ENCODE measurements at regions not wholly inside any gene's neighbourhood (a gene's known extent, or its start where the extent isn't known, plus 50 kb on each side); places are given as distances from the start of the nearest gene placed in this dataset.
"Not testable (repeated sequence)": the region's sequence is repeated elsewhere in the genome, so short reads cannot be mapped to it uniquely, and the experiment has no call there.

DNA sequence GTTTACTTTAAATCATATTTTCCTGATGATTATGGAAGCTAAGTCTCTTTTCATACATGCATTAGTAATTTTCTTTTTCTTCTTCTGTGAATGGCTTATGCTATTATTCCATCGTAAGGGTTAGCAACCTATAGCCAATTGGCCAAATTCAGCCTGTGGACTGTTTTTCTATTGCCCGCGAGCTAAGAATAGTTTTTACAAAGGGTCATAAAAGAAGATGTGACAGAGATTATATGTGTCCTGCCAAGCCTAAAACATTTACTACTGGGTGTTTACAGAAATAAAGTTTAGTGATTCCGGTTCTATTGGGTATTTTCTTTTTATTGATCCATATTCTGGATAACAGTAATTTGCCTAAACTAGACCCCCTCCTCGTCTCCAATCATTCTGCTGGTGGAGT, 268.8 kb upstream of the DIO3 start:
- no peak for DNase-seq

DNA sequence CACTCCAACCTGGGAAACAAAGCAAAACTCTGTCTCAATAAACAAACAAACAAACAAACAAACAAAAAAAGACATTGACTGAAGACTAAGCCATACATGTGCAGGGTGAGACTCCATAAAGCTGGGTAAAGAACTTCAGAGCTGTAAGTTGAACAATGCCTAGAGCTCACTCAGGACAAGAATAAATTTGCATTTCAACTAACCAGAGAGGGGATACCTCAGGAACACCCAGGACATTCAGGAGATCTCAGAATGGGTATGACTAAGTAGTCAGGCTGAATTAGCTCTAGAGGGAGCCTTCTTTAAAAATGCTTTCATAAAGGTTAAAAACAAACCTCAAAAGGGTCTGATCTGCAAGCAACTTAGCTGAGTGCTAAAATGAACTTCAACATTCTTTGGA, 267.7 kb upstream of the DIO3 start:
- DNase-seq = no peak

DNA sequence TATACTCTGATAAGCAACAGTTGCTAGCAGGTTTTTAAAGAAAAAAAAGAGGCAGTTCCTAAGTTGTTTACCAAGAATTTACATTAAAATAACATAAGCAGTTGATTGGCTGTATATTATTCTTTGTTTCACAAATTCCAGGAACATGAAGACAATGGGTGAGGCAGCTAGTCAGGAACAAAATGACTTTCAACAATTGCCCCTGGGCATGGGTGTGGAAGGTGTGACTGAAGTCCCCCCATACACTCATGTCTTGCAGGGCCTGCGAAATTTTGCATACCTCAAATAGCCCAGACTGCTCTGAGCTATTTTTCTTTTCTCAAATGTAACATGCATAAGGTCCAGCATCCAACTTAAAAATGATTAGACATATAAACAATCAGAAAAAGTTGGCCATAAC, 267.2 kb upstream of the DIO3 start:
- no peak for DNase-seq

DNA sequence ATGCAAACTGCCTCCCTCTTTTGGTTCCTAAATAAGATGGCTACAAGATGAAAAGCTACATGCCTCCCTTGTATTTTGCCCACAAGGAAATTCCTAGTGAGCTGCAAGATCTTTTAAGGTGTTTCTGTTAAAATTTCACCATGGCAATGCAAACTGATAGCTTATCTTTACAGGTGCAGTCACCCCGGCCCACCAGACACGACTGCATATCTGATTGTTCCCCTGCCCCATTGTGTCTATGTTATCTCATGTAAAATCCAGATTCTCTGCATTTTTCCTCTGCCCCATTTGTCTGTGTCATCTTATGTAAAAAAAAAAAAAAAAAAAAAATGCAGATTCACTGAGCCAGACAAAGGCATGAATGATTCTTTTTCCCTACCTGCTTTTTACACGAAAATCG, 261.5 kb upstream of the DIO3 start:
- DNase-seq = not testable (repeated sequence)

DNA sequence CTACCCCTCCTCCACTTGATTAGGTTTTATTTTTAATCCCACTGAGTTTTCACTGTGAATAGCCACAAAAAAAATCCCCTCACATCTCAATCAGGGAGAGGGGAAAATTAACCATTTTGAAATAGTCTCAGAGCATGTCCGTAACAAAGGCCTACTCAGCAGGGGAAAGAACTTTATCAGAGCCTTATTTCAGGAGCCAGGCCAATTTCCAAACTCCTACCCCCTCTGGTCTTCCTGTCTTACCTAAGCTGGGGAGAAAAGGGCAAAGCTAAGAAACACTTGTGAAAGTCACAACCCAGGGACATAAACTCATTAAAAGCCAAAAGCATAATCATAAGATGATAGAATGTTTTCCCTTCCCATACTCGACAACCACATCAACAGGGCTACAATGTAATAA, 260.3 kb upstream of the DIO3 start:
- no peak for DNase-seq

DNA sequence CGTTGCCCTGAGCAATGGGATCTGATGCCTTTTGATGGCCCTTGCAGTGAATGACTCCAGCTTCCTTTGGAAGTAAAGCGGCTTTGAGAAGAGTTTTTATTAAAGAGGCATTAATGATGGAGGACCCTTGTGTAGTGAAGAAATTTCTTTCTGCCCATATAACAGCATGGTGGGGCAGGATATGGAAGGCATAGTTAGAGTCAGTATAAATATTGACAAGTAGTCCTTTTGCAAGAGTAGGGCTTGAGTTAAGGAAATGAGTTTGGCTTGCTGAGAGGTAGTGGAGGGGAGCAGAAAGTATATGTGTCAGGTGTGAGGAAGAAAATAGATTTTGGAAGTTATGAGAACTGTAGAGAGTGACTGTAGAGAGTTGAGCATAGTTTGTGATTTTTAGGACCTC, 254.1 kb upstream of the DIO3 start:
- not testable (repeated sequence) for DNase-seq

DNA sequence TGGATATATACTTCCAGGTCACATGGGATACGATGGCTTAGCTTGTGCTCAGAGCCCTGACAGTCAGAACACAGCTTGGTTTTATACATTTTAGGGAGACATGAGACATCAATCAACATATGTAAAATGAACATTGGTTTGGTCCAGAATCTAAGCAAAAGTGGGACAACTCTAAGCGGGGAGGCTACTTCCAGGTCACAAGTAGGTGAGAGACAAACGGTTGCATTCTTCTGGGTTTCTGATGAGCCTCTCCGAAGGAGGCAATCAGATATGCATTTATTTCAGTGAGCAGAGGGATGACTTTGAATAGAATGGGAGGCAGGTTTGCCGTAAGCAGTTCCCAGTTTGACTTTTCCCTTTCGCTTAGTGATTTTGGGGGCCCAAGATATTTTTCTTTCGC, 250.1 kb upstream of the DIO3 start:
- DNase-seq = not testable (repeated sequence)

DNA sequence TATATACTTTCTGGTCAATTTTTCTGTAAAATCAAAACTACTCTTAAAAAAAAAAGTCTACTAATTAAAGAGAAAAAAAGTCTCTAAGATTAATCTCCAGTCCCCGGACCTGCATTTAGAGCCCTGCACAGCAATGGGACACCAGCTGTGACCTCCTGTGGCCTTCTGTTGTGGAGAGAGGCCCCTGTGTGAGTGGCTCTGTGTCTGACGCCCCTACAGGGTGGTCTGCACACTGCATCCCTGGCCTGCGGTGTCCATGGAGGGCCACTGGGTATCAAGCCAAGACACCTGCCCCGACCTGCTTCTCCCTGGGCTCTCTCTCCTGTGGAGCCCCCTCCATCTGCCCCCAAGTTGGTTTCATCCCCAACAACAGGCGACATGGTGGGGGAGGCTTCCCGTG, 248.0 kb upstream of the DIO3 start:
- DNase-seq = no peak

DNA sequence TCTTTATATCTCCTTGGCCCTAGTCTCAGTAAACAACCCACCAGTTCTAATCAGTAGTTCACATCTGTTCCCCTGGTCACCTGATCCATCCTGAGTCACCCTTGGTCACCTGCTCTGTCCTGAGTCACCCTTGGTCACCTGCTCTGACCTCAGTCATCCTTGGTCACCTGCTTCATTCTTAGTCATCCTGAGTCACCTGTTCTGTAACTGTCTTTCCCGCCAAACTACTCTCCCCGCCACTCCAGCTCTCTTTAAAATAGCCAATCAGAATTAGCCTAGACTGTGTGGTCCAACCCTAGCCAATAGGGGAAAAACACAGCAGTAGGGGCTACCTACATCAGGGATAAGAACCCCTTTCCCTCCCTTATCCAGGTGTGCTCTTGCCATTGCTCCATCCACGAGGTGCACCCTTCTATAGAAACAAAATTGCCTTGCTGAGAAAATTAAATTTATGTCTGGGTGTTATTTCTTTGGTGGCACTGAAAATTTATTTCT, 245.4 kb upstream of the DIO3 start:
- no peak for DNase-seq

DNA sequence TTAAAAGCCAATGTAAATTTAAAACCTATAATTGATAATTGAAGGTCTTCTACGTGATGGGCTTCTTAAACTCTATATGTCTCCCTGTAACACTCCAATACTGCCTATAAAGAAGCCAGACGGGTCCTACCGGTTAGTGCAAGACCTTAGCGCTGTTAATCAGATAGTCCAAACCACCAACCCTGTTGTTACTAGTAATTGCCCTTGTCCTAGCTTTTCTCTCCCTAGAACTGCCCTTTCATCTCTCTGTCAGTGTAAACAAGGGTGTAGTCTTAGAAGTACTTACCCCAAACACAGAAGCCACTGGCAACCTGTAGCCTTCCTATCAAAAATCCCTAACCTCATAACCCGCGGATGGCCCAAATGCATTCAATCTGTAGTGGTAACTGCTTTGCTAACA, 243.0 kb upstream of the DIO3 start:
- no peak for DNase-seq

DNA sequence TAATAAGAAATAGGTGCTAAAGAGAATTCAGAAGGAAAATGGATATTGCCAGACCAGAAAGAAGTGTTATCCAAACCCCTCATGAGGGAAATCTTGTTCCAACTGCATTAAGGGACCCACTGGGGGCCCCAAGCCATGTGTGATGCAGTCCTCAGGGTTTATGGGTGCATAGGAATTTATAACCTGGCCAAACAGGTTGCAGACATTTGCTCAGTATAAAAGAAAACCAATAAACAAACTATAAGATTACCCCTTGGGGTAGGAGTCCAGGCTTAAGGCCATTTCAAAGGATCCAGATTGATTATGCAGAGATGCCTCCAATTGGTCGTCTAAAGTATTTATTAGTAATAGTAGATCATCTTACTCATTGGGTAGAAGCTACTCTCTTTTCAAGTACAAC, 240.9 kb upstream of the DIO3 start:
- no peak for DNase-seq

DNA sequence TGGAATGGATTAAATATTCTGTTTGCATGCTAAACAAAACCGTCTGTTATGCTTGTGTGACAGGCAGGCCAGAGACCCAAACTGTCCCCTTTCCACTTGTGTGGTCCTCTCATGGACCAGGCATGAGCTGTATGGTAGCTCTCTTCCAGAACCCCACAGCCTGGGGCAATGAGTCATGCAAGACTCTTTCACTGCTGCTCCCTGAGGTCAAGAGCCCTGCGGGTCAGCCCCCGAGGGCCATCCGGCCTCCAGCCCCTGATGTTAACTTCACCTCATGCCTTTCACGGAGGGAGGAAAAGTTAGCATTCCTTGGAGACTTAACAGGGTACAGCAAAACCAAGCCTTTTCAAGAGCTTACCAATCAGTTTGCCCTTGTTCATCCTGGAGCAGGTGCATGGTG, 239.1 kb upstream of the DIO3 start:
- no peak for DNase-seq

DNA sequence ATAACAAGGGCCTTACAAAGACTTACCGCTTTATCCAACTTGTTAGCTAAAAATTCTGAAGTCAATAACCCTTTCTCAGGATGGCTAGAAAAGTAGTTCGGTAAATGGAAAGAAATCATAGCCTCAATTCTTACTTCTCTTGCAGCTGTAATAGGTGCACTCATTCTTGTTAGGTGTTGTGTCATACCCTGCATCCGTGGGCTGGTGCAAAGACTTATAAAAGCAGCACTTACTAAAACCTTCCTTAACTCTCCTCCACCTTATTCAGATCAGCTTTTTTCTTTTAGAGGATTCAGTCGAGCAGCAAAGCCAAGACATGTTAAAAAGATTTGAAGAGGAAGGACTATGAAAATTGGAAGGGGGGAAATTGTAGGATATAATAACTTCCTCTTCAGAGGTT, 238.2 kb upstream of the DIO3 start:
- no peak for DNase-seq

DNA sequence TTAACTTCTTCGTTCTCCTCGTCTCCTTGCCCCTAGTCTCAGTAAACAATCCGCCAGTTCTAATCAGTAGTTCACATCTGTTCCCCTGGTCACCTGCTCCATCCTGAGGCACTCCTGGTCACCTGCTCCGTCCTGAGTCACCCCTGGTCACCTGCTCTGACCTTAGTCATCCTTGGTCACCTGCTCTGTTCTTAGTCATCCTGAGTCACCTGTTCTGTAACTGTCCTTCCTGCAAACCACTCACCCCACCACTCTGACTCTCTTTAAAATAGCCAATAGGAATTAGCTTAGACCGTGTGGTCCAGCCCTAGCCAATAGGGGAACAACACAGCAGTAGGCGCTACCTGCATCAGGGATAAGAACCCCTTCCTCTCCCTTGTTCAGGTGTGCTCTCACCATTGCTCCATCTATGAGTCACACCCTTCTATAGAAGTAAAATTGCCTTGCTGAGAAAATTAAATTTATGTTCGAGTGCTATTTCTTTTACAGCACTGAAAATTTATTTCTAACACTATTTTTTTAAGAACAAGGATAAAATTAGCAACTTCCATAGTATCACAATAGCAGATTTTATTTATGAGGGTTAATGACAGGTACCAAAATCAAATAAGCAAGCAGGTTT, 237.6 kb upstream of the DIO3 start:
- DNase-seq = not testable (repeated sequence)

DNA sequence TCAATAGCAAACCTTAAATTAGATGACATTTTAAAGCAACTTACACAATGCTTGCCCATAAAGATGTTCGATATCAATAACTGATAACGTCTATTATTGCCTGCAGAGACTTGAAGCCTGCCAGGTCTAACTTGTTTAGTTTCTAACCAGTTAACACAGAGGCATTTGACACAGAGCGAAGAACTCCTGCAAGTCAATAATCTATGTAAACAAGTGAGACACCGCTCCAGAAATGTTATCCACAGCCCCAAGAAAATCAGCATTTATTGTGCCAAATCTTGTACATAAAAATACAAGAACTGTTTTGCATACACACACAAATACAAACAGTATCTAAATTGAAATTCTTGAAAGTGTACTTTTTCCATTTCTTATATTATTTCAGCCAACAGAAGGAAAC, 236.0 kb upstream of the DIO3 start:
- no peak for DNase-seq

DNA sequence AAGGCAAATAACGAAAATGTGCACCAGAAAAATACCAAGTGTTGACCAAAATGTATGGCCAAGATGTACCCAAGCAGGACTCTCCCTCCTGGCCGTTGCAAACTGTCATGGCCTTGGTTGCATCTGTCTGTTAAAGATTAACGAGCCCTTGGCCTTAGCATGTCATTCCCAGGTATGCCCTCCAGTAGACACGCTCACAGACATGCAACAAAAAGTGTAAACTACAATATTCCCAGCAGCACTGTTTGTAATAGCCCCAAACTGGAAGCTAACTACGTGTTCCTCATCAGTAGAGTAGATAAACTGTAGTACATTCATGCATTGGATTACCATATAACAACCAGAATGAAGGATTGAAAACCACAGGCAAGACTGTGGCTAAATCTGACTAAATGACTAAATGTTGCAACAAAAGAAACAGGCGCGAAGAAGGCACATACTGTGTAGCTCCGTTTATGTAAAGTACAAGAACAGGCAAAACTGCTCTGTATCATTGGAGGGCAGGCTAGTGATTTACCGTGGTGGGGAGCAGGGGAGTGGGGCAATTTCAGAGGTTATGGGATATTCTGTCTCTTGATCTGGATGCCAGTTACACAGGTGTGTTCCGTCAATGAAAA, 232.8 kb upstream of the DIO3 start:
- DNase-seq = no peak

DNA sequence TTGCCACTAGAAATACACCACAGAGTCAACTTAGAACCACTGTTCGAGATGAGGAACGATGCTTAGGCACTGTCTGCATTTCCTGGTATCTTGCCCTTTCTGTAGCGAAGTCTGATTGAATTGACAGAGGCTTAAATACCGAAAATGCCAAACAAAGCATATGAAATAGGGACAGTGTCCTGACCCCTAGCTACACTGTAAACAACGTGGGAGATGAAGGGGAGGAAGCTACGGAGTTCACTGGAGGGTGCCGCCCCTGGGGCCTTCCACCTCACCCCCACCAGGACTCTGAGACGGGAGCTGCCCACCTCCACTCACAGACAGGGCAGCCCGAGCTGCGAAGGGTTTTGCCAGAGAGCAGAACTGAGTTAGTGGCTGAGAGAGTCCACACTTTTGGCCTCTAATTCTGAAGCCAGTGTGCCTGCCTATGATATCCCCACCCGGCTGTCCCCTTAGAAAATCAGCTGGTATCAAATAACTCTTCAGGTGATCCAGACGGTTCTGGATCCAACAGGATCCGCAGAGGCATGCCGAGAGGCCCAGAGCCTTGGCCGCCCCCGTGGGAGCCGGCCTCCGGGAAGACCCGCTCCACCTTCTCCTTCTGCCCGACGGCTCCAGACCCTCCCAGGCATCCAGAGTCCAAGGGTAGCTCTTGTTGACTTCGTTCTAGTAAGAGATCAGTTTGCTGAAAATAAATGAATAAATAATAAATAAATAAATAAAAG, 230.7 kb upstream of the DIO3 start:
- DNase-seq = no peak

DNA sequence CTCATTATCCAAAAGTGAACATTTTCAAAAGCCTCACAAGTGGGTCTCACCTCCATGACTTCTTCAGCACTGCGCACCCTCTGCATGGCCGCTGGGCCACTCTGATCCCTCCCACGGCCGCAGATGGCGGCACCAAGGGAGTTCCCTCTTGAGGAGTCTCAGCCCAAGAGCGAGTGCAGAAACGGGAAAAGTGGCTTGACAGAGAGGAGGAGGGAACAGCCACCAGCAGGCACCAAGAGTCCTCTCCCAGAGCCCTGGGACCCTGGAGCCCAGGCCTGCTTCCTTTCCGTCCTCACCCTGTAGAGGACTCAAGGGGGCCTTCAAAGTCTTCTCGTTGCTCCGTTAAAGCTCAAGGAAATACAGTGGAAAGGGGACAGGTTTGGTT, 230.2 kb upstream of the DIO3 start:
- no peak for DNase-seq

DNA sequence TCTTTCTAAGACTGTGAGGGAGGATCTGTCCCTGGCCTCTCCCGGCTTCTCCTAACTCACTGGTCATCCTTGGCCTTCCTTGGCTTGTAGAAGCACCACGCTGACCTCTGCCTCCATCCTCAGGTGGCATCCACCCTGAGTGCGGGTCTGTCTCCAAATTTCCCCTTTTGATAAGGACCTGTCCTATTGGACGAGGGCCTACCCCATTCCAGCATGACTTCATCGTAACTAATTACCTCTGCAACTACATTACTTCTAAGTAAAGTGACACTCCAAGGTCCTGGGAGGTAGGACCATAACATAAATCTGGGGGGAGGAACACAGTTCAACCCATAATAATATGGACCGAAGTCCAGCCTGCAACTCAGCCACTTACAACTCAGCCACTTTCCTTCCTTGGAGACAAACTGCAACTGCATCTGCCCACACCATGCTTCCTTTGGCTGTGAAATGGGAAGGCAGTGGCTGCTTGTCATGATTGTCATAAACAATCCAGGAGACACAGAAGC, 229.6 kb upstream of the DIO3 start:
- DNase-seq = no peak

DNA sequence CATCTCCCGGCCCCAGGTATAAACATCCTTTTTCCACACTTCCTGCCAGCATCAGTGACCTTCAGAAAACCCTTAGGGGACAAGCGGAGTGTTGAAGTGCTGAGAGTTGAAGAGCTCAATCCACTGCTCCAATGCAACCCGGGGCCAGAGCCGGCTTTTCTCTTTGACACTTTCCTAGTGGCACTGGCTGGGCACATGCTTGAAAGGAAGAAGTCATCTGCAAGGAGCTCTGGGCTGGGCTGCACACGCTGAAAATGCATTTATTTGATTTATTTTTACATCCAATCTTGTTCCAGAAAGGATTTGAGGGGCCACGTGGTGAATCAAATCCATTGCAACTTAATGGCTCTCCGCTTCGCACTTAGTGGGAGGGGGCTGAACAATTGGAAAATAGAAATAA, 229.0 kb upstream of the DIO3 start:
- DNase-seq = no peak

DNA sequence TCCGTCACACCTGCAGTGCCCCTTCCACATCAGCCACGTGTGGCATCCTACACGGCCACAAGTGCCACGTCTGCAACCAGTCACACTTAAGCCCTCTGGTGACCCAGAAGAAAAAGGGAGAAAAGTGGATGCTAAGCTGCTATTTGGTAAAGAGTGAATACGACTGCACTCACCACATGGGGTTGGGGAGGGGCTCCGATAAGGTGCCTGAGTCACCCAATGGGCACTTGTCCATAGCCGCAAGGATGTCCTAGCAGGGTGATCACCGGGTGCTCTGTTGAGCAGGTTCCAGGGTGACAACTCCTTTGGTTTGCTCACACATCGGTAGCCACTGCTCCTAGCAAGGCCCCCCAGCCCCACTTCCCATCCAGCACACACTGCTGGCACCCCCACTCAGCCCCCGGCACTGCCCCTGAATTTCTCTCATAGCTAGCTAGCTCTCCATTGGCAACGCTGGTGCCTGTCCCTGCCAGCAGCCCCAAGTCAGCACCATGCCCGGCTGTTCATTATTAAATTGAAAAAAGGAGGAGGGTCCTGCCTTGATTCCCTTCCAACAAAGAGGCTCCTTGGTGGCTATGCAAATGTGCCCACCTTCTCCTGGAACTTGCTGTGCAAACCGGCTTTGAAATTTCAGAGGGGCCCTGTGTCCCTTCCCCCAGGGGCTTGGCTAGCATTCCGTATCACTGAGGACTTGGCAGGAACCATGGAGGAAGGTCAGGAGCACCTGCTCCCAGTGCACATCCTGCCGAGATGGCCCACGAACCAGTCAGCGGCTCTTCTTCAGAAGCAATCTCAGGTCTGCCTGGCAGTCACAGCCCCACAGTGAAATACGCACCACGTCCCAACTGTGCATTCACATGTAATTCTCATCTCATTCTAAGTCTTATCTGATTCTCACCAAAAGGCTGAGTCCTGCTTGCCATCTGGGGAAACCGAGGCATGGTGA, 227.7 kb upstream of the DIO3 start:
- no peak for DNase-seq

DNA sequence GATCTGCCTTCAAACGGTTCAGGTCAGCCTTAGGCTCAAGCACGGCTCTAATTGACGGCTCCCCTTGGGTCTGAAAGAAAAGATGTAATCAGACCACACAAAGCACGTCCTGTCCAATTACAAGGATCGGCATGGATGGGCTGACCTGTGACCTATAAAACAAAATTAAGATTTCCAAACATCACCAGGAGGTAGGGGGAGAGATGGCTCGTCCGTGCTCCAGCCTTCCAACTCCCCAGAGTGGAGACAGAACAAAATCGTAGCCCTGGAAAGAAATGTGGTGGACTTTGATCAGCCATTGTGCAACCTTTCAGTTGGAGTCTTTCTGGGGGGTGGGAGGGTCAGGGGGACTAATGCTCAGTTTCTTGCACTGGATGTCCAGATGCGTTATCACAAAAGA, 226.6 kb upstream of the DIO3 start:
- DNase-seq = no peak

DNA sequence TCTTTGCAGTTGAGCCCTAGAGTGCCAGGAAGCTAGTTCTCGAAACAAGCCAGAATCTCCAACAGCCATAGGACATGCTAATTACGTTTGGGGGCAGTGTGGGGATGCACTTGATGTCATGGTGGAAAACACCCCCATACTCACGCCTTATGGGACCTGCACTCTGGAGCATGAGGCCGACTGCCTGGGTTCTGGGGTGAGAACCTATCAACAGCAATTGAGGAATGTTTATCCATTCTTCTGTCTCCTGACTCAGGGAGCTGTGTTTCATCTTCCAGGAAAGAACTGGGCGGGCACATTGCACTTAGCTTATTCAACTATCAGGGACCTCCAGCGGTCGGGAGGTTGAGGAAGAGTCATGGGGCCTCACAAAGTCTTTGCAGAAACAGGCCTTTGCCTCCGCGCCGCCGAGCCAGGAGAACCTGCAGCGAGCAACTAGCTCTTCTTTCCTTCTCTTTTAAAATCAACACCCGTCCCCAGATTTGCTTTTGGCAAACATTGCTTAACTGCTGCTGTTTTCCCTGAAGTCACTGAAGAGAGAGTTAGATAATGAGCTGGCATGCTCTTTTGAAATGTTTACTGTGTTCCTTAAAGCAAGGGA, 226.1 kb upstream of the DIO3 start:
- no peak for DNase-seq

All from CD4-positive, alpha-beta T cell treated with Interleukin-4 for 1 hour (primary cell).